DOHH2 (cell line): ENCODE measurements at regions not wholly inside any gene's neighbourhood (a gene's known extent, or its start where the extent isn't known, plus 50 kb on each side); places are given as distances from the start of the nearest gene placed in this dataset.

Experiments used
- H3F3A ChIP-seq: fragments of 200-600 bp; sonication (generic), shearing (Covaris generic); 2 replicates; pipeline ENCODE4 v1.6.0; 2016; ENCODE audit warnings: antibody characterized with exemption, mild to moderate bottlenecking; ENCODE audit not compliant: control insufficient read depth, insufficient read depth
- H3K27ac ChIP-seq: fragments of 200-600 bp; sonication (generic); 2 replicates; pipeline ENCODE4 v1.5.1; 2014; ENCODE audit warnings: low read depth, mild to moderate bottlenecking, low read length, moderate library complexity
- H3K27me3 ChIP-seq: fragments of 200-600 bp; sonication (generic); 2 replicates; pipeline ENCODE4 v1.6.1; 2014; ENCODE audit warnings: mild to moderate bottlenecking, low read length, mixed read lengths; ENCODE audit not compliant: control insufficient read depth
- H3K36me3 ChIP-seq: fragments of 200-600 bp; sonication (generic); 2 replicates; pipeline ENCODE4 v1.6.1; 2014; ENCODE audit warnings: mild to moderate bottlenecking, low read length, moderate library complexity, mixed read lengths; ENCODE audit not compliant: control insufficient read depth
- H3K4me1 ChIP-seq: fragments of 200-600 bp; sonication (generic); 2 replicates; pipeline ENCODE4 v1.6.1; 2014; ENCODE audit warnings: mild to moderate bottlenecking, low read length, mixed read lengths; ENCODE audit not compliant: control insufficient read depth
- H3K4me2 ChIP-seq: fragments of 200-600 bp; sonication (generic); 2 replicates; pipeline ENCODE4 v1.6.0; 2014; ENCODE audit warnings: mild to moderate bottlenecking, low read length, moderate library complexity
- H3K4me3 ChIP-seq: fragments of 200-600 bp; sonication (generic); 2 replicates; pipeline ENCODE4 v1.5.1; 2014; ENCODE audit warnings: mild to moderate bottlenecking, low read length, mixed read lengths
- H3K79me2 ChIP-seq: fragments of 200-600 bp; sonication (generic); 2 replicates; pipeline ENCODE4 v1.6.1; 2014; ENCODE audit warnings: mild to moderate bottlenecking, low read length, mixed read lengths; ENCODE audit not compliant: control insufficient read depth
- H3K9me2 ChIP-seq: fragments of 200-600 bp; sonication (generic); replicated peaks from 2 replicates; pipeline ENCODE4 v1.6.1; 2014; ENCODE audit warnings: mild to moderate bottlenecking, low read length, mixed read lengths; ENCODE audit not compliant: control insufficient read depth
- H3K9me3 ChIP-seq: fragments of 200-600 bp; sonication (generic); 2 replicates; pipeline ENCODE4 v1.6.1; 2014; ENCODE audit warnings: antibody characterized with exemption, low read length, mixed read lengths; ENCODE audit not compliant: control insufficient read depth, insufficient read depth
- H4K20me1 ChIP-seq: fragments of 200-600 bp; sonication (generic); 2 replicates; pipeline ENCODE4 v1.6.0; 2014; ENCODE audit warnings: low read depth, mild to moderate bottlenecking, antibody characterized with exemption, low read length, moderate library complexity; ENCODE audit not compliant: control insufficient read depth, insufficient read depth
- CTCF ChIP-seq: fragments of 200-600 bp; sonication (generic); IDR thresholded peaks from one replicate; pipeline ENCODE4 v1.5.1; 2014; ENCODE audit warnings: antibody characterized with exemption, mild to moderate bottlenecking, low read depth, low read length; ENCODE audit not compliant: poor library complexity, severe bottlenecking
- EZH2phosphoT487 ChIP-seq: fragments of 200-600 bp; sonication (generic); IDR thresholded peaks from 2 replicates; pipeline ENCODE4 v1.6.1; 2017; ENCODE audit warnings: borderline replicate concordance, mild to moderate bottlenecking, antibody characterized with exemption, low read length, moderate library complexity, mixed read lengths

DNA sequence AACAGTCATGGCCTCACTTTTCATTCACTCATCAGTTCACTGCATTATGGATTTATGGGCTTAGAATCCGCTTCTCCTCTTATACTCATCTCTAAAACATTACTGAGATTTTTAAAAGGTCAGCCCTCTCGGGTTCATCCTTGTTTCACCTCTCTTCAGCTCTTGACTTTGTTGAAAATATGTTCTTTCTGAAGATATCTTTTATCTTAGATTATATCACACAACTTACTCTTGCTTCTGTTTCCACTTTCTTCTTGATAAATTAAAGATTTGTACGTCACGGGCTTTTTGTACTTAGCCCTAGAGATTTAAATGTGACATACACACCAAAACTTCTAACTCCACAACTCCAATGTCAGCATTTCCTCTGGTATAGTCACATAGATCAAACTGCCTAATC, 342.5 kb upstream of the TMEM229A start:
- Histone ChIP-seq H3K9me3 (no peaks in the 10 kb centered on the region), H3F3A (no peaks in the 10 kb centered on the region), H3K9me2 (no peaks in the 10 kb centered on the region), H3K27me3 (no peaks in the 10 kb centered on the region), H3K79me2 (no peaks in the 10 kb centered on the region), H4K20me1 (no peaks in the 10 kb centered on the region), H3K4me3 (no peak overlapping the region), H3K36me3 (no peaks in the 10 kb centered on the region), H3K4me1 (no peaks in the 10 kb centered on the region), H3K27ac (no peak overlapping the region), H3K4me2 (no peak overlapping the region)
- TF ChIP-seq EZH2phosphoT487 (no peak), CTCF (no peak)

DNA sequence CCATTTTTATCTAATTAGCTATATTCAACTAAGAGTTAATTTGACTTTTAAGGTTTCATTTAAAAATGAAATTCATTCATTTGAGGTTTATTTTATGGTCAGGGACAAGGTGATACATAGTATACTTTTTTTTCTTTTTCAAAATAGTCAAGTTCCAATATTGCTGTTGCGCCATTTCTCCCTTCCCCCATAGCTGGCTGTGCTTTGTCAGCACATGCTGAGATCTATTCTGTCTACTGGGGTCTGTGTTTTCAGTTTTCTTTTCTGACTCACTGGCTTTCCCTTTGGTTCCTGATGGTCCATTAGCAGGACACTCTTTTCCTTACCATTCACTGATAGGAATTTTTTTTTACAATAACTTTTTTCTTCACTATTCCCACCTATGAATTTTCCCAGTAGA, 336.4 kb upstream of the TMEM229A start:
- H3K27ac ChIP-seq: no peak overlapping the region
- TF ChIP-seq CTCF: no peak
- TF ChIP-seq EZH2phosphoT487: no peak
- H3K9me2 ChIP-seq: no peaks in the 10 kb centered on the region
- H3F3A ChIP-seq: no peaks in the 10 kb centered on the region
- H3K79me2 ChIP-seq: no peaks in the 10 kb centered on the region
- H3K4me1 ChIP-seq: no peaks in the 10 kb centered on the region
- H3K4me3 ChIP-seq: no peak overlapping the region
- no peaks in the 10 kb centered on the region for H3K9me3 ChIP-seq
- no peaks in the 10 kb centered on the region for H3K36me3 ChIP-seq
- no peaks in the 10 kb centered on the region for H4K20me1 ChIP-seq
- H3K4me2 ChIP-seq: no peak overlapping the region
- H3K27me3 ChIP-seq: no peaks in the 10 kb centered on the region

DNA sequence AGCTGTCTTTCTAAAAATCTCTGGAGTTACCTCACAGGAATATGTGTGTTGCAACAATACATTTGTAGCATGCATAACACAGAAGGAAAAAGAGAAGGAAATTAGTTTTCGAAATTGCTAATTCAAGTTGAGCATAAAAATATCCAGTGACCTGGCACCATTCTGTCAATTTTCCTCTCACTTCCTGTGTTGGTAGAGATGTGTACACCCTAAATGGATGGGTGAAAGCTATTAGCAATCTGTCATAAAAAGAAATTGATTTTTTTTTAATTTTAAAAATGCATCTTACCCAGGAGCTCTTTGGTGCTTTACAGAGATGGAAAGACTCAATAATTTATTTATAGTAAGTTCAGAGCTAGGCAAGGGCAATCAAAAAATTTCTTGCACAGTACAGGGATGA, 333.3 kb upstream of the TMEM229A start:
- Histone ChIP-seq H3K27ac (no peak overlapping the region), H3K36me3 (no peaks in the 10 kb centered on the region), H3K4me1 (no peaks in the 10 kb centered on the region), H3K79me2 (no peaks in the 10 kb centered on the region), H3K27me3 (no peaks in the 10 kb centered on the region), H4K20me1 (no peaks in the 10 kb centered on the region), H3F3A (no peaks in the 10 kb centered on the region), H3K4me2 (no peak overlapping the region), H3K4me3 (no peak overlapping the region), H3K9me3 (peaks cover 3% of the 10 kb centered on the region; the same call in 1 of the 2 replicates), H3K9me2 (no peaks in the 10 kb centered on the region)
- no peak for TF ChIP-seq CTCF
- TF ChIP-seq EZH2phosphoT487: no peak

GRCh38 chr7:124364283-124364682, 331.4 kb upstream of the TMEM229A start:
- no peaks in the 10 kb centered on the region for H3F3A ChIP-seq
- H3K4me3 ChIP-seq: no peak overlapping the region
- H3K79me2 ChIP-seq: no peaks in the 10 kb centered on the region
- H3K9me2 ChIP-seq: no peaks in the 10 kb centered on the region
- H3K4me2 ChIP-seq: no peak overlapping the region
- H4K20me1 ChIP-seq: no peaks in the 10 kb centered on the region
- H3K9me3 ChIP-seq: peaks cover 3% of the 10 kb centered on the region; the same call in 1 of the 2 replicates
- TF ChIP-seq CTCF (no peak), EZH2phosphoT487 (no peak)
- no peaks in the 10 kb centered on the region for H3K27me3 ChIP-seq
- H3K4me1 ChIP-seq: no peaks in the 10 kb centered on the region
- no peak overlapping the region for H3K27ac ChIP-seq
- H3K36me3 ChIP-seq: no peaks in the 10 kb centered on the region
